Stomach (tissue), 8 donors: ENCODE measurements at regions not wholly inside any gene's neighbourhood (a gene's known extent, or its start where the extent isn't known, plus 50 kb on each side); places are given as distances from the start of the nearest gene placed in this dataset.

Experiments used
- DNase-seq, 2 donors: peaks; one replicate each; pipeline versions ENCODE4 v3.0.0 to v3.0.0-alpha.2; 2013 to 2019
- H3K27ac ChIP-seq, 5 donors: fragments of 200-600 bp in 4 of 5; sonication (generic) in 4 of 5; one replicate each; pipeline ENCODE4 v1.5.1; 2013 to 2019; ENCODE audit warnings: mild to moderate bottlenecking in 1 of 5, moderate library complexity in 1 of 5
- H3K27me3 ChIP-seq, 3 donors: fragments of 200-600 bp; sonication (generic); one replicate each; pipeline ENCODE4 v1.5.1; 2017 to 2019; ENCODE audit warnings: mixed run types in 1 of 3
- H3K36me3 ChIP-seq, 4 donors: fragments of 200-600 bp; sonication (generic); 1 replicate in 3 of 4; 2 replicates in 1 of 4; pipeline ENCODE4 v1.5.1; 2016 to 2019
- H3K4me1 ChIP-seq, 4 donors: fragments of 200-600 bp; sonication (generic); one replicate each; pipeline ENCODE4 v1.5.1; 2016 to 2019
- H3K4me3 ChIP-seq, 4 donors: fragments of 200-600 bp; sonication (generic) in 3 of 4; one replicate each; pipeline ENCODE4 v1.5.1; 2016 to 2019; ENCODE audit warnings: mild to moderate bottlenecking in 1 of 4
- H3K9me3 ChIP-seq, 4 donors: fragments of 200-600 bp; sonication (generic); one replicate each; pipeline ENCODE4 v1.5.1; 2016 to 2019
- CTCF ChIP-seq, 7 experiments: fragments of 450-650 bp in 4 of 7; fragments of 200-600 bp in 3 of 7; sonication (generic) in 3 of 7; IDR thresholded peaks; one replicate each; pipeline ENCODE4 v1.5.1; 2016 to 2019; ENCODE audit warnings: antibody characterized with exemption in 7 of 7, control low read depth in 2 of 7, mild to moderate bottlenecking in 1 of 7
- EP300 ChIP-seq: sonication (generic); formaldehyde crosslinking; IDR thresholded peaks from one replicate; pipeline ENCODE4 v1.6.1; 2017; ENCODE audit warnings: antibody characterized with exemption
- POLR2A ChIP-seq, 4 donors: fragments of 450-650 bp; IDR thresholded peaks; one replicate each; pipeline ENCODE4 v1.6.1; 2016; ENCODE audit warnings: antibody characterized with exemption in 4 of 4, control low read depth in 2 of 4, mild to moderate bottlenecking in 1 of 4, moderate library complexity in 1 of 4
- POLR2AphosphoS5 ChIP-seq, 3 donors: sonication (generic); formaldehyde crosslinking; IDR thresholded peaks; one replicate each; pipeline ENCODE4 v1.6.1; 2016; ENCODE audit warnings: antibody characterized with exemption in 3 of 3
- WGBS, 5 donors: extraction: QIAGEN DNeasy Blood & Tissue Kit in 3 of 5; methylation state at CpG; one replicate each; pipeline versions ENCODE4 v1.1.5 to v1.1.7; 2013 to 2018; 5-methylcytosine and 5-hydroxymethylcytosine counted together
- intact Hi-C: fragments of 100-400 bp; cut with DNase I; formaldehyde crosslinking; loops from one replicate; pipeline ENCODE4 v1.15.1; 2023; ENCODE audit warnings: low total_unique reads
- donor health status: healthy with polysubstance abuse.
- donor health status: Bipolar disorder and iron deficiency.
- donor health status: healthy.

- intact Hi-C loops: no loop called here
Measured at GRCh38 chr10:56279270-56279669, 81.8 kb downstream of the ZWINT start.

GRCh38 chr10:56269181-56269580 is 91.9 kb downstream of the ZWINT start:
- 27 to 43% (median 34%) methylated on average over 1 of the region's 1 CpG for WGBS, 5 donors
- H3K36me3 ChIP-seq: no peaks in the 10 kb centered on the region
- no peaks in the 10 kb centered on the region for H3K9me3 ChIP-seq
- H3K27me3 ChIP-seq: no peaks in the 10 kb centered on the region
- H3K4me3 ChIP-seq: no peak overlapping the region
- TF ChIP-seq POLR2AphosphoS5 (IDR thresholded peaks at IDR 0.05): no peak
- no peak for TF ChIP-seq POLR2A (IDR thresholded peaks at IDR 0.05)
- no peak for TF ChIP-seq CTCF (IDR thresholded peaks at IDR 0.05)
- no peak for TF ChIP-seq EP300
- no peaks in the 10 kb centered on the region for H3K4me1 ChIP-seq
- no peak overlapping the region for H3K27ac ChIP-seq
- intact Hi-C loops: no loop called here
- DNase-seq: no peak

More at GRCh38 chr10:56279270-56279669, 81.8 kb downstream of the ZWINT start:
- H3K27me3 ChIP-seq: no peaks in the 10 kb centered on the region
- no peak overlapping the region for H3K4me3 ChIP-seq
- H3K4me1 ChIP-seq: no peaks in the 10 kb centered on the region
- H3K9me3 ChIP-seq: no peaks in the 10 kb centered on the region
- H3K27ac ChIP-seq: no peak overlapping the region
- no peak for DNase-seq
- no peaks in the 10 kb centered on the region for H3K36me3 ChIP-seq
- TF ChIP-seq POLR2AphosphoS5 (IDR thresholded peaks at IDR 0.05) (no peak), EP300 (no peak), POLR2A (IDR thresholded peaks at IDR 0.05) (no peak), CTCF (IDR thresholded peaks at IDR 0.05) (no peak)

- TF ChIP-seq POLR2A (IDR thresholded peaks at IDR 0.05) (no peak), CTCF (IDR thresholded peaks at IDR 0.05) (no peak), EP300 (no peak), POLR2AphosphoS5 (IDR thresholded peaks at IDR 0.05) (no peak)
- Histone ChIP-seq H3K27ac (no peak overlapping the region), H3K36me3 (no peaks in the 10 kb centered on the region), H3K4me1 (no peaks in the 10 kb centered on the region), H3K9me3 (no peaks in the 10 kb centered on the region), H3K27me3 (no peaks in the 10 kb centered on the region), H3K4me3 (no peak overlapping the region)
- 83 to 94% (median 93%) methylated on average over 1 of the region's 1 CpG for WGBS, 5 donors
- intact Hi-C loops: no loop called here
- DNase-seq: no peak
Measured at GRCh38 chr10:56266120-56266519, 94.9 kb downstream of the ZWINT start.

DNA sequence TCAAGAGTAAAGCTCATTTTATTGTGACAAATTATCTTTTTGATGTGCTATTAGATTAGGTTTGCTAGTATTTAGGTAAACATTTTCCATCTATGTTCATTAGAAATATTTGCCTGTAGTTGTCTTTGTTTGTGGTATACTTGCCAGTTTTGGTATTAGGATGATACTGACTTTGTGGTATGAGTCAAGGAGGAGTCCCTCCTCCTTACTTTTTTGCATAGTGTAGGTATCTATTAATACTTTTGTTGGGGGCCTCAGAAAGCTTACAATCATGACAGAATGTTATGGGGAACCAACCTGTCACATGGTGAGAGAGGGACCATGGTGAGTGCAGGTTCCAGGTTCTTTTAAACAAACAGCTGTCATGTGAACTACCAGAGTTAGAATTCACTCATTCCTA is 102.1 kb downstream of the ZWINT start:
- Histone ChIP-seq H3K27ac (no peak overlapping the region), H3K9me3 (peaks cover 0 to 11% (median 0%) of the 10 kb centered on the region in 4 donors), H3K4me3 (no peak overlapping the region), H3K4me1 (no peaks in the 10 kb centered on the region), H3K27me3 (no peaks in the 10 kb centered on the region), H3K36me3 (no peaks in the 10 kb centered on the region)
- no peak for DNase-seq
- no peak for TF ChIP-seq EP300
- intact Hi-C loops: no loop called here

- peaks cover 0 to 11% (median 0%) of the 10 kb centered on the region in 4 donors for H3K9me3 ChIP-seq
- no peak overlapping the region for H3K4me3 ChIP-seq
- TF ChIP-seq EP300 (no peak), POLR2AphosphoS5 (IDR thresholded peaks at IDR 0.05) (no peak), CTCF (IDR thresholded peaks at IDR 0.05) (no peak), POLR2A (IDR thresholded peaks at IDR 0.05) (no peak)
- intact Hi-C loops: no loop called here
- H3K27ac ChIP-seq: no peak overlapping the region
- H3K27me3 ChIP-seq: no peaks in the 10 kb centered on the region
- no peaks in the 10 kb centered on the region for H3K36me3 ChIP-seq
- no peak for DNase-seq
- WGBS, 5 donors: 50 to 64% (median 55%) methylated on average over 2 of the region's 2 CpGs
- H3K4me1 ChIP-seq: no peaks in the 10 kb centered on the region
Measured at GRCh38 chr10:56258378-56258777, 102.7 kb downstream of the ZWINT start.
